NCI-H226 (cell line): ENCODE measurements at regions not wholly inside any gene's neighbourhood (a gene's known extent, or its start where the extent isn't known, plus 50 kb on each side); places are given as distances from the start of the nearest gene placed in this dataset.
"Not testable (repeated sequence)": the region's sequence is repeated elsewhere in the genome, so short reads cannot be mapped to it uniquely, and the experiment has no call there.

Experiments
- DNase-seq: peaks from one replicate; pipeline ENCODE4 v3.0.0-alpha.2; 2015

GRCh38 chr6:142016666-142017065 is 116.1 kb upstream of the GJE1 start:
- not testable (repeated sequence) for DNase-seq

DNA sequence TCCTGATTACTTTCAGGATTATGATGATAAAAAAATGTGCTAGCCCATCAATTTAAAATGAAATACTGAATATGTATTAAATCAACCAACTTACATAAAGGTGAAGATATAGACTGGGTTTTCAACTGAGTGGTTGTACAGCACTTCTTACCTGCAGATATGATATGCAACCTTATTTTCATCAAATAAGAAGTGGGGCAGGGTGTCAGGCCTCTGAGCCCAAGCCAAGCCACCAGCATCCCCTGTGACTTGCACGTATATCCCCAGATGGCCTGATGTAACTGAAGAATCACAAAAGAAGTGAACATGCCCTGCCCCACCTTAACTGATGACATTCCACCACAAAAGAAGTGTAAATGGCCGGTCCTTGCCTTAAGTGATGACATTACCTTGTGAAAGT is 117.3 kb upstream of the GJE1 start:
- DNase-seq: not testable (repeated sequence)

DNA sequence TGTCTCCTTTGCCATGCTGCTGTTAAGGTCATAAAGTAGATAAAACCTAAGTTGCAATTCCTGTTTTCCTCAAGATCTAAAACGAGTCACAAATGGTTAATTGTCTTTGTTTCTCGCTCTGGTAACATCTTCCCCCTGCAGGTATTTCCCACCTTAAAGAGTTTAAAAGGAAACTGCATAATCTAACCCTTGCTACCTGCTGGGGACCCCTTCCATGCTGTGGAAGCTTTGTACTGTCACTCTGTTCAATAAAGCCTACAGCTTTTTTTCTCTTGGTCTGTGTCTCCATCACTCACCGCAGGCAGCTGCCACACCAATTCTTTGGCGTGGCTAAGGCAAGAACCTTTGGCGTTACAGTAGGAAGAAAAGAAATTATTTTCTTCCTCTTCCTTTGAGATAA is 117.7 kb upstream of the GJE1 start:
- DNase-seq: no peak

DNA sequence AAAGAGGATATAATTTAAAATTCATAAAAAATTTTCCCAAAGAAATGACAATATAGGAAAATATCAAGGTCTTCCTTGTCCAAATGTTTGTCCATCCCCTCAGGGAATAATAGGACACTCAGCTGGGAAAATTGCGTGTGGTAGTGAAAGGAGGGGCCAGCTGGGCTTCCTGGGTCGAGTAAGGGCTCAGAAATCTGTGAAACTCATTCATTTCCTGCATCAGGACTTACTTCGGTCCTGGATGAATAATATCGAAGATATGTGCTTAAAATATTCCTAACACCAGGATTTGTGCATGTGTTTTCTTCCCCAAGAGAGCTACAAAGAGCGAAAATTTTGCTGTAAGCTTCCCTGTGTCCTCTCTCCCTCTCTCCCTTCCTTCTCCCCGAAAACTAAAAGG is 118.2 kb upstream of the GJE1 start:
- peak; percentile 90 for DNase-seq

DNA sequence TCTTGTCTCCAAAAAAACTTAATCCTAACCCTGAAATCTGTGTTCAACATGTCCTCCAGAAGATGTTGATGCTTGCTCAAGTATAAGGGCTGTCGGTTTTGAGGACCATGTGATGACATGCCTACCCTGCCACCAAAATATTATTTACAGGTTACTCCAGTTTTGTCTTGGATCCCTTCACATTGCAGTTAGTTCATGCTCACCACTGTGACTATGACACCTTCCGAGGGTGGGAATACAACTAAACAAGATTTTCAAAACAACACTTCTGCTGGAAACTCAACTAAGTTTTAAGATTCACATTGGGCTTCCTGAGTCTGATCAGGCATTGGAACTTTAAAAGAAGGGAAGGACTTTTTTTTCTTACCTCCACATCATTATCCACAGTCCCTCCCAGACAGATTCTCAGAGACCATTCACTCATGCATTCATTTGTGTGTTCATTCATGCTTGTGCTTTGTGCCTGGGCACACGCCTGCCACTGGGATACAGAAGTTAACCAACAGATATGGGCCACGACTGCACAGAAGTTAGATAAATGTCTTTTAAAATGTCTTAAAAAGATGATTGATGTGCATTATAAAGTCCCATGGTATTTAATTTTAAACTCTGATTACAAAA is 118.7 kb upstream of the GJE1 start:
- no peak for DNase-seq

GRCh38 chr6:142013287-142013686 is 119.4 kb upstream of the GJE1 start:
- DNase-seq: peak; percentile 88

- DNase-seq: peak; percentile 70
Measured at GRCh38 chr6:142011775-142012174, 121.0 kb upstream of the GJE1 start.

DNA sequence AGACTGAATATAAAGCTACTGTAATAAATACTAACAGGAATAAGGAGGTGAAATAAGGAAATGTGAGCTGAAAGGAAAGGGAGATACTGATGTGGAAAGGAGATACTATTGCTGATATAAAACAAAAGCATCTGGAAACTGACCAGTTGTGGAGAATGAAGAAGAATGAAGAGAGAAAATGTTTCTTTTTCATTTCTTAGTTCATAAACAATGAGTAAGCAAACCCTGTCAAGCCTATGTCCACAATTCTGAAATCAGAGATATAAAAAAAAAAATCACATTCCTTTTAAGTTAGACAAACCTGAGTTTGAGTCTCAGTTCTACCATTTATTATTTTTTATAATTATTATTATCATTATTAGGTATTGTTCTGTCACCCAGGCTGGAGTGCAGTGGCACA is 121.6 kb upstream of the GJE1 start:
- DNase-seq: peak; percentile 38

DNA sequence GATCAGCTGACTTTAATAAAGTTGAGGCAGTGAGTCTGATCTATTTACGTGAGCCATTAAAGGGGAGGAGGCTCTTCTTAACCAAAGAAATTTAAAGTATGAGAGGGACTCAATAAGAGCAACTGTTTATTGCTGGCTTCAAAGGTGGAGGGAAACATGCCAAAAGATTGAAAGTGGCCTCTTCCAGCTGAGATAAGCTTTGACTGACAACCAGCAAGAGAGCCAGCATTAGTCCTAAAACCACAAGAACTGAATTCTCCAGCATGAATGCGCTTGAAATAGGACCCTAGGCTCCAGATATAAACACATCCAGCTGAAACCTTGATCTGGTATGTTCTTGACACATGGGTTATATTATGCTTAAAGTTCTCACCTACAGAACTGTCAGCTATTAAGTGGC is 123.1 kb upstream of the GJE1 start:
- DNase-seq: peak; percentile 95

- no peak for DNase-seq
Measured at GRCh38 chr6:142008781-142009180, 123.9 kb upstream of the GJE1 start.

DNA sequence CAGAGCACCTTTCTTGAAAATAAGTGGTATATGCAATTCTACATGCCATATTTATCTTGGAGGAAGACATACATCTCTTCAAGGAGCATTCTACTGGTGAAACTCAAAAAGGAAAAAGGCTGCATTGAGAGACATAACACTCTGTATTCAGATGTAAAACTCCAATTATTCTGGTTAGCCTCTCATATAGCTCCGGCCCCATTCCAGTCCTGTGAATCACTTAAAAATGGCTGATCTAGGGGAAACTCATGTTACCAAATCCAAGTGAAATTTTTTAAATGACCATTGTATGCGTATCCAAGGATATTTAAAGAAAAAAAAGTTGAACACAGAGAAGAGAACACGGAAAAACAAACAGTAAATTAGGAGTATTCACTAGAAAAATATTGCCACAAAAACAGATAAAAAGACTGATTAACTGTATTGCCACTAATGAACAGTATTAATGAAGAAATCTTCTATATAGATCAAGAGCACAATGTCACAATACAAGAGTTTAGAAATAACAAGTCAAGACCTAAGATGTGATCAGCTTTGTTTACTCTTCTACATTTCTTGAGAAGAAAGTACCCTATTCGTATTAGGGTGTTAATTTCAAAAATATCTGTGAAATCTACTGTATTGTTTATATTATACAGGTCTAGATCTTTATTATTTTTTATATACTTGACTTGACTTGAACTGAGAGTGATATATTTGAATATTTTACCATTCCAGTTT is 124.5 kb upstream of the GJE1 start:
- DNase-seq: peak; percentile 56

DNA sequence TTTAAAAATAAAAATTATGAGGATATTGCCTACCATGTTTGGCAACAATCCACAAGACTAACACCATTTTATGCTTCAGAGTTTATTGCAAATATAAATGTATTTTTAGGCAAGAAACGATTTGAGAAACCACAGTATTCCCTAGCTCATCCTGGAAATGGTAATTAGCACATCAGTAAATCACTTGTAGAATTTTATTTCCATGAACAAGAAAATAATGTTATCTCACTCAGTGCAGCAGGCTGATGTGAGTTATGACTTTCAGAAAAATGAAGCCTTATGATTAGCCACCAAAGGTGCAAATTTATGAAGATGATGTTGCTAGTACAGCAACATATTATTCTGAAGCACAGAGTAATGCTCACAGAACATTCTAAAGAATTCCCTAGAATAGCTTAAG is 127.7 kb upstream of the GJE1 start:
- no peak for DNase-seq

GRCh38 chr6:142002825-142003405 is 129.8 kb upstream of the GJE1 start:
- no peak for DNase-seq

- DNase-seq: no peak
Measured at GRCh38 chr6:141996823-141997222, 135.9 kb upstream of the GJE1 start.

GRCh38 chr6:141992109-141992508 is 140.6 kb upstream of the GJE1 start:
- DNase-seq: no peak

DNA sequence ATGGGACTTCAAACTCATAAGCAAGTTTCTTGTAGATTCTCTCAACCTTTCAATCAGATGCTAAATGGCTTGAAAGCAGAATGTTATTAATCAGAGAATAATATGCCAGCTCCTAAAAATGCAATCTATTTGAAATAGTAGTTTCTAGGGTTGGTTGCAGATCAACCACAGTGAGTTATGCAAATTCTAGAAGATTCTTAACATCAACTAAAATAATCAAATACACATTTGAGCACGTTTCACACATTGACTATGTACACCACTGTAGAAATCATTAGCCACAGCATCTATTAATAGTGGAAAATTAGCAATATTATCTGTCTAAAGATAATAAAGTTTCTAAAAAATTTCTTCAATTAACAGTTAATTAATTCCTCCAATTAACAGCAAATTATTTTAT is 141.9 kb upstream of the GJE1 start:
- DNase-seq: no peak

DNA sequence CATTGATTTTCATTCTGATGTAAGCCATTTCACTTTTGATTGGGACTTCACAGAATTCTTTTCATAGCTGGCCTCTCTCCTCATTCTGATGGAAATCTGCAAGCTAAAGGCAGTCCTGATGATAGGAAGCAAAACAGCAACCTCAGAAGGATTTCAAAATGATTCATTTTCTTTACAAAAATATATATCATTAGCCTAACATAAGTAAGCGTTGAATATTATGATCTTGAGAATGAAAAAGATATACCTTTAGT is 143.1 kb upstream of the GJE1 start:
- no peak for DNase-seq

- DNase-seq: peak; percentile 49
Measured at GRCh38 chr6:141988954-141989705, 143.6 kb upstream of the GJE1 start.

GRCh38 chr6:141988327-141988726 is 144.4 kb upstream of the GJE1 start:
- DNase-seq: no peak

- no peak for DNase-seq
Measured at GRCh38 chr6:141986457-141986856, 146.3 kb upstream of the GJE1 start.

GRCh38 chr6:141981190-141981589 is 151.5 kb upstream of the GJE1 start:
- no peak for DNase-seq

DNA sequence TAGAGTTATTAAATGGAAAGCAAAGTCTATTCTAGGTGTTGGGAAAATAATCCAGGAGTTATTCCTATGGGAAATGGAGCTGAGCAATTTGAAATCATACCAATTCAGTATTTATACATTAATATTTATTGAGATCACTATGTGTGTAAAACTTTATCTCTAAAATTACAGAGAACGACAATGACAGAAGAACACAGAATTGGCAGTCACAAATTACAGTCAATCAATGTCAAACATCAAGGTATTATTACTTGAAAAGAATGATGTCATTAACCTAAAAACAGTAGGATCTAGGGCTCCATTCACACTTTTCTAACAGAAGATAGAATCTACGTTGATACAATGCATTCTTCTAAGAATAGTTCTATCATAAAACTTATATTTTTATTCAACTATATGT is 154.9 kb upstream of the GJE1 start:
- no peak for DNase-seq

DNA sequence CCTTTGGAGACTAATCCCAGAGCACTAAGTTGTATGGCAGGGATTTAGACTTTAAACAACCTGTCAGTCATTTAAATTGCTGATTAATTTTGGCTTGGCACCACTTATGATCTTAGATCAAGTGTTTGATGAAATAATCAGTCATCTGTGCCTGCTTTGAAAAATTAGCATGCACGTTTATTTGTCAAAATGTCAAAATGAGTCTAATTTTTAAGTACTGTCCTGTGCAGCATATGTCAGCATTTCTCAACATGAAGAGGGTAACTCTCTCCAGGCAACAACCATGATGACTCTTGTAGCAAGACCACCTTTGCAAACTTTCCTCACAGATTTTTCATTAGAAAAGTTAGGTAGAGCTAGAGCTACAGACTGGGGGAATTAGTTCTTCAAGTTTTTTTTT is 155.7 kb upstream of the GJE1 start:
- DNase-seq: no peak

DNA sequence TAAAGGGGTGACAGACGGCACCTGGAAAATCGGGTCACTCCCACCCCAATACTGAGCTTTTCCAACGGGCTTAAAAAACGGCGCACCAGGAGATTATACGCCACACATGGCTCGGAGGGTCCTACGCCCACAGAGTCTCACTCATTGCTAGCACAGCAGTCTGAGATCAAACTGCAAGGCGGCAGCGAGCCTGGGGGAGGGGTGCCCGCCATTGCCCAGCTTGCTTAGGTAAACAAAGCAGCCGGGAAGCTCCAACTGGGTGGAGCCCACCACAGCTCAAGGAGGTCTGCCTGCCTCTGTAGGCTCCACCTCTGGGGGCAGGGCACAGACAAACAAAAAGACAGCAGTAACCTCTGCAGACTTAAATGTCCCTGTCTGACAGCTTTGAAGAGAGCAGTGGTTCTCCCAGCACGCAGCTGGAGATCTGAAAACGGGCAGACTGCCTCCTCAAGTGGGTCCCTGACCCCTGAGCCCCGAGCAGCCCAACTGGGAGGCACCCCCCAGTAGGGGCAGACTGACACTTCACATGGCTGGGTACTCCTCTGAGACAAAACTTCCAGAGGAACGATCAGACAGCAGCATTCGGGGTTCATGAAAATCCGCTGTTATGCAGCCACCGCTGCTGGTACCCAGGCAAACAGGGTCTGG is 162.8 kb upstream of the GJE1 start:
- not testable (repeated sequence) for DNase-seq
